GM19455 (cell line): ENCODE measurements at regions not wholly inside any gene's neighbourhood (a gene's known extent, or its start where the extent isn't known, plus 50 kb on each side); places are given as distances from the start of the nearest gene placed in this dataset.

Source experiments
- ATAC-seq: cut with Tn5 transposase; IDR thresholded peaks from one replicate; pipeline ENCODE4 v1.9.1; 2021; ENCODE audit not compliant: unreplicated experiment

DNA sequence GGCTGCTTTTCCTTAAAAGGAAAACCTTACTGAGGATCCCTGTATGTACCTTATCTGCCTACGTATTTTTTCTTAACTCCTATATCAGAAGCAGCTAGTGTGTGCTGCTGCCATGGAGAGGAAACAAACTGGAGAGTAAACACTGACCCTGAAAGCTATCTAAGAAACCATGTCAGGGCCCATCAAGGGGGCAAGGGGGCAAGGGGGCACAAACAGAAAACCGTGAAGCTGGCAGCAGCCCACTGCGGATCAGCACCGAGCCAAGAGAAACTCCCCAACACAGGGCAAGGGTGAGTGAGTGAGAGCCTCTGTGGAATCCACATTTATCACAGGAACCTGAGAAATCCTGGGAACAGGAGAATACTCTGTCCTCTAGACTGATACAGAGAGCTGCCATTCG lies 1204.2 kb downstream of the PCDH18 start:
- no peak for ATAC-seq

DNA sequence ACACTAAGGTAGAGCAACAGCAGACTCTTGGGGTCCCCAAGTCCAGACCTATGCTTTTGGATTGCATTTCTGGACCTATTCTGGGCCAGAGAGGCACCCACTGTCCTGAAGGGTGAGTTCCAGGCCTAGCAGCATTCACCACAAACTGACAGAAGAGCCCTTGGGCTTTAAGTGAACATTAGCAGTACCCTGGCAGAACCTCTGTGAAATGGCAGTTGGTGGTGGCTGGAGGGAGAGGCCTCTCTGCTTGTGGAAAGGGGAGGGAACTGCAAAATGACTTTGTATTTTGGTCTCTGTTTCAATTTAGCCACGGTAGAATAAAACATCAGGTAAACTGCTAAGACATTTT lies 1211.9 kb downstream of the PCDH18 start:
- ATAC-seq: no peak

DNA sequence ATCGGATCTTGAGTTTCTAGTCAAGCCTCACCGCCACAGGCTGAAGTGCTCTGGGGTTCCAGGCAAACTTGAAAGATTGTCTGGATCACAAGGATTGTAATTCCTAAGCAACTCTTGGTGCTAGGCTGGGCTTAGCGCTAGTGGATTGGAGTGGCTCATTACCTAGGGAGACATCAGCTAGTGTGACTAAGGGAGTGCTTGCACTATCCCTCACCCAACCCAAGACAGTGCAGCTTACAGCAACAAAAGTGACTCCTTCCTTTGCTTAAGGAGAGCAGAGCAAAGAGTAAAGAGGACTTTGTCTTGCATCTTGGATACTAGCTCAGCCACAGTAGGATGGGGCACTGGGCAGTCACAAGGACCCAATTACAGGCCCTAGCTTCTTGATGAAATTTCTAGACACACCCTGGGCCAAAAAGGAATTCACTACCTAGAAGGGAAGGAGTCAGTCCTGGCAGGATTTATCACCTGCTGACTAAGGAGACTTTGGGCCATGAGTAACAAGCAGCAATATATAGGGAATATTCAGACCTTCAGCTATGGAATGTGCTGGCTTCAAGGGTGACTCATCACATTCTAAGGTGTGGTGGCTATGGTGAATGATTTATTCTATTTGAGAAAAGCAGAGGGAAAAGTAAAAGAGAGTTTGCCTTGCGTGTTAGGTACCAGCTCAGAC lies 1212.4 kb downstream of the PCDH18 start:
- ATAC-seq: no peak

DNA sequence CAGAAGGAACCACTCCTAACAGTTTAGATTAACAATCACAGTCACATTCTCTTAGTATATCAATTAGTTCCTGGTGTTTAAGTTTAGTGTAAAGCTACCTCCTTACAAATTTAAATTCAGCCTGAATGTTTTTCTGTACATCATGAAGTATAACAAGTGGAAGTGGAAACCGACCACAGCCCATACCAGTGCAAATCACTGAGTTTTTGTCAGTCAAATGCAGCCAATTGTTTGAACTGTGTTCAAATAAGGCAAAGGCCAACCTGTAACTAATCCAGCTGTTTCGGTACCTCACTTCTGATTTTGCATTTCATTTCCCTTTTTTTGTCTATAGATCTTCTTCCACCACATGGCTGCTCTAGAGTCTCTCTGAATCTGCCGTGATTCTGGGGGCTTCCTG lies 1215.3 kb downstream of the PCDH18 start:
- ATAC-seq: no peak

DNA sequence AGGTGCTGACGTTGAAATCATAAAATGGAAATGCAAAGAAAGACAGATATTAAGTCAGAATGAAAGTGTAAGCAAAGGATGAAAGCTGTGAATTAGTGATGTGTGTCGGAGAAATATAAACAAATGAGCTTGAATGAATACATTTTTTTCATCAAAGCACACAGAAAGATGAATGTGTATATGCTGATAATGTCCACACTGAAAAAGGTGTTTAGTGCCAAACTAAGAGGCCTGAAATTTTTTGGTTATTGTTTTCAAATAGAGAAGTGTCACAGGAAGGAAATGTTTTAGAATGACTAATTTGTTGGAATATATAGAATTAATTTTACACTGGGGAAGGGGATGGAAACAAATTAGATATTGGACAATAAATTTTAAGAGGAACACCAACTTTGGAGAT lies 1217.6 kb downstream of the PCDH18 start:
- no peak for ATAC-seq

DNA sequence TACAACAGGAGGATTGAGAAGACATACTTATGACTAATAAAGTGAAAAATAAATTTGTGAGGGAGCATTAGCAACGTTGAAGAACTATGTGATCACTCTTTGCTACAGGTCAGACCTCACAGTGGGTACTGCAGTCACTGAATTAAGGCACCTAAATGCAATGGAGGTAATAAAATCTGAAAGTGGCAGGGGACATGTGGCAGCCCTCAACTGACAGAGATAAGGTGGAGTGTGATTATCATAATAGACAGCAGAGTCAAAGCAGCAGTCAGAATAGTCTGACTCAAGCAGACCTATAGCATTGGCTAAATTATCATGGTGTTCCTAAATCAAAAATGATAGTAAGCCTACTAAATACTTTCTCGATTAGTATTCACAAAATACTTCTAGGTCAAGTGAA lies 1220.5 kb downstream of the PCDH18 start:
- ATAC-seq: no peak

DNA sequence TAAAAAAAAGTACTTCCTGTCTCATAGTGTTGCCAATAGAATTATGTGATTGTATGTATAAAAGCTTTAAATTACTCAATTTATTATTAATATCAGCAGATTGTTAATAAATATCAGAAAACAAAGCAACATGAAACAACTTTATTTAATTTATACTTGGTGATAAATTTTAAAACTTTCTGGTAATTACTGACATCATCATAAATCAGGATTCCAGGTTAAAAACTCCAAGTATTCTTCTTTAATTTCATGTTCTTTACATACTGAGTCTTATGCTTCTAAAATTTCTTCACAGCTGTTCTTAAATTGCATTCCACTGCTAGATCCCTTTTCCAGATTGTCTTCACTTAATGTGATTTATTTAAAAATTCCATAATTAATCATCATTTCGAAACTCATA lies 1224.5 kb downstream of the PCDH18 start:
- no peak for ATAC-seq

DNA sequence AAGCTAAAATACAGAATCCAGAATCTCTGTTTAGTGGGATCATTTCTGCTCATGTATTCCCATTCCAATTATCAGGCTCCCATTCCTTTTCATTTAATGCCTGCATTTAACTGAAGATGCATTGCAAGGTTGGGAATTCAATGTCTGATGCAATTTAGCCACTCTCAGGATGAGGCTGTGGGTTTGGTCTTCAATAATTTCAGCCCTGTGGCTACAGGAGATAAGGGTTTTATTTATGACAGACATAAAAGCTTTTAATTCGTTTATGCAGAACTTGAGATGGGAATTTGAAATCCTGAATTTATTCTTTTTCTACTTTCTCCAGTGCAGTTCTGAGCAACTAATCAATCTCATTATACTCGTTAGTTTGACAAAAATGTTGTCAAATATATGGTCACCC lies 1225.9 kb downstream of the PCDH18 start:
- ATAC-seq: no peak

DNA sequence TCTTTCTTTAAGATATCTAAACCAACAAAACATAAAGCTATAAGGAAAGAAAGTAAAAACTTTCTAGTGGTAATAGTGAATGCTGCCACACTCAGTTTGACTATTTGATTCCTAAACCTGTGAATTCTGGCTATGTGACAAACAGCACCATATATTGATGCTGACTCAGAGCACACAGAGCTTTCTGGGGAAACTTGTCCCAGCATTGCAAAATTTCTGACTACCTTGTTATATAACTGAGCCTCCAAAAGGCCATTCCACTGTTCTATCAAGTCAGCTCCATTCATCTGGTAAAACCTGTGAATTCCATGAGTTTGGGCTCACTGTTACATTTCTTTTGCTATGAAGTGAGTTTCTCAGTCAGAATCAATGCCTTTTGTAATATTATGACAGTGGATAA lies 1229.7 kb downstream of the PCDH18 start:
- ATAC-seq: no peak

DNA sequence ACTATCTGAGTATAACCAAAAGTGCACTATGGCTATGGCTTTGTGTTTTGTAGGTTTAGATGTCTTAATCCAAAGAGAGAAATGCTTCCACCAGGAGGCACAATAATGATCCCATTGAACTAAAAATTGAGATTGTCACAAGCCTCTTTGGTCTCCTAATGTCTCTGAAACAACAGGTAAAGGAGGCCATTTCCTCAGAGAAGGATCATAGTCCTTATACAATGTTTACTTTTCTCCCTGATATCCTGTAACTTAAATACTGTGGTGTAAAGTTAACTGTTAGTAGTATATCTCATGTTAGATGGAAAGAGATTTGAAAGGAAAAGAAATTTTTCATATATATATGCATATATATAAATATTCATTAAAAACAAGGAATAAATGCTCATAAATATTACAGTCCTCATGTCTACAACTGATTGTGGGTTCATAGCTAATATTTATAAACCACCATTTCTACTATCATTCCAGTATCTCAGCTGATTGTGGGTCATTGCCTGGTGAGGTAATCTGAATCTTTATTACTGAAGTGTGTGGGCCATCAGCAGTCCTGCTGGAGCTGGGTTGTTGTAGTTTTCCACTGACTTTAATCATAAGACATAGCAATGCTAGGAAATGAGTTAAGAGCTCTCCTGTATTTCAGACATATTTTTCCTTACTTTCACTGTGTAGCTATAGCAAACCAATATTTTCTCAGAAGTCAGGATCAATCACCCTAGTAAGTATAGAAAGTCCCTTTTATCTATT lies 1230.4 kb downstream of the PCDH18 start:
- ATAC-seq: no peak

DNA sequence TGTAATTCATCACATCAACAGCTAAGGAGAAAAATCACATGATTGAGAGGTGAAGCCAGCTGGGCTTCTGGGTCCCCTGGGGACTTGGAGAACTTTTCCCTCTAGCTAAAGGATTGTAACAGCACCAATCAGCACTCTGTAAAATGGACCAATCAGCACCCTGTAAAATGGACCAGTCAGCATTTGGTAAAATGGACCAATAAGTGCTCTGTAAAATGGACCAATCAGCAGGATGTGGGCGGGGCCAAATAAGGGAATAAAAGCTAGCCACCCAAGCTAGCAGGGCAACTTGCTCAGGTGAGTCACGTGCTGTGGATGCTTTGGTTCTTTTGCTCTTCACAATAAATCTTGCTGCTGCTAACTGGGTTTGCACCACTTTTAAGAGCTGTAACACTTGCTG lies 1248.3 kb downstream of the PCDH18 start:
- no peak for ATAC-seq

DNA sequence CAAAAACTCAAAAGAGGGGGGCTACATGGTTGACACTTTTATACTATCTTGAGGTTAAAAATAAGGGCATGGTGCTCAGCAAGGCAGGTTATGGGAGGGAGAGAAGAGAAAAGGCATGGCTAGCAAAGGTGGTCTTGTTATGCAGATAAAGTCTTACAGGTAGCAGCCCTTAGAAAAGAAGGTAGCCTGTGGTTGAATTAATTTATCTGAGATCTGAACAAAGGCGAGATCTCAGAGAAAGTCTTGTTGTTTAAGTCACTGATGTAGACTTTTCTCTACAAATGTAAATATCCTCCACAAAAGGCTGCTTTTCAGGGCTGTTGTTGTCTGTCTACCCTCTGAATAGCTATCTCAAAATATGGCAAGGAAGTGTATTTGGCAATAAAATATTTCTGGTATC lies 1250.4 kb downstream of the PCDH18 start:
- no peak for ATAC-seq

DNA sequence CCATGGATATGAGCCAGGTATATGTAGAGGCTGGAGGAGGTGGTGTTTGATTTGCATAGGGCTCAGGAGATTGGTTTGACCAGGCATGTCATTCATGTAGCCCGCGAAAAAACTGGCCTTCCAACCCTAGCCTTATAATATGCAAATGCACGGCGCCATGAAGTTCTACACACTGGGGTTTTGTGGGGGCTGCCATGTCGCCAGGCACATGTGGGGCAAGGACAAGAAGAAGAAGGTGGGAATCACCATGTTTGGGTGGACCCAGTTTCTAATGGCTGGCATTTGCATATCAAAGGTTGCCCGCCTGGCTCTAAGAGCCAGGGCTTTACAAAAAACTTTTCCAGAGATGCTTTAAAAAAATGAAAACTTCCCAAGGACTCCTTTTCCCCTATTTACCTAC lies 1251.0 kb downstream of the PCDH18 start:
- ATAC-seq: no peak

DNA sequence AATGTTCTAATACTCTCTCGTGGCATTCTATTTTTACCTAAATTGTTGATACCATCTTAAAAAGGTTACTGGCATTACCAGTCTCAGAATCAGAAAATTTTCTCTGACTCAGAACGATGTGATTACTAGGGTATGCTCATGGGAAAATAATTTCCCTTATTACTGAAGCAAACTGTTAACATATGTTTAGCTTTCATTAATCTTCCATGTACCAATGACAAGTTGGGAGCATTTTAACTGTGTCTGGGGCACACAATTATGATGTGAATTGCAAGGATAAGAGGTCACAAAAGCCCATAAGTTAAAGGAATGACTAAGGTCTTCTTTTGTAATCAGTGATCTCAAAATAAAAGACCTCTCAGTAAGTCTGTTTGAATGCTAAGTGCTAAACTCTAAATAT lies 1254.6 kb downstream of the PCDH18 start:
- ATAC-seq: no peak

DNA sequence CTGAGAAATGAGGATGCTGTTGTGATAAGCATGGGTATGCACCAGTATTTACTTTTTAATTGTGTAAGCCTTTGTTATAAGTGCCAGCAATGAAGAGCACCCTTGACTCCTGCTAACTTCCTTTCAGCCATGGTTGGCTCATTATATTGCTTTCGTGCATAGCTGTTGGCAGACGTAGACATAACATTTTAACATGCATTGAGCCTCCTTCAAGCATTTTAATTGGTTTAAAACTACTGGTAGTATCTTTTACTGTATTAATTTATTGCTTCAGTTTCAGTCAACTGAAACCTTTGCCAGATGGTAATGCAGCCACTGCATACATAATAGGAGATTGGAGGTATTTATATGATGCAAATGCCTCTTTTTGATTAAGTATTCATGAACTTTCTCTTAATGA lies 1285.4 kb downstream of the PCDH18 start:
- ATAC-seq: no peak

DNA sequence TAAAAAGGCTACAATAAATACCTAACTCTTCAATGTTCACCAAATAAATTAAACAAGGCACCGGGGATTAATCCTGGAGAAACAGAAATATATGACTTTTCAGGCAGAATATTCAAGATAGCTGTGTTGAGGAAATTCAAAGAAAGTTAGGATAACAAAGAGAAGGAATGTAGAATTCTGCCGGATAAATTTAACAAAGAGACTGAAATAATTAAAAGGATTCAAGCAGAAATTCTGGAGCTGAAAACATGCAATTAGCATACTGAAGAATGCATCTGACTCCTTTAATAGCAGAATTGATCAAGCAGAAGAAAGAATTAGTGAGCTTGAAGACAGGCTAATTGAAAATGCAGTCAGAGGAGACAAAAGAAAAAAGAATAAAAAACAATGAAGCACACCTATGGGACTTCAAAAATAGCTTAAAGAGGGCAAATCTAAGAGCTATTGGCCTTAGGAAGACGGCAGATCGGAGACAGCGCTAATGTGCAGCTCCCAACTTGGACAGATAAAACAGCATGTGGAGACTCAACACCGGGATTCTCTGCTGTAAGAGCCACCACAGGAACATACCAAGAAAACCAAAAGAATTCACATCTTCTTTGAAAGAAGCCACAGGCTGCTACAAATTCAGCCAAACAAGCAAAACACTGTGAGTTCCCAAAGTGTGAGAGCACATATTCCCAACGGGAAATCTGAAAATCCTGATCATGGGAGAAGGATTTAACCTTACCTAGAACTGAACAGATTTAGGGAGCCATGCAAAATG lies 1290.9 kb downstream of the PCDH18 start:
- no peak for ATAC-seq

DNA sequence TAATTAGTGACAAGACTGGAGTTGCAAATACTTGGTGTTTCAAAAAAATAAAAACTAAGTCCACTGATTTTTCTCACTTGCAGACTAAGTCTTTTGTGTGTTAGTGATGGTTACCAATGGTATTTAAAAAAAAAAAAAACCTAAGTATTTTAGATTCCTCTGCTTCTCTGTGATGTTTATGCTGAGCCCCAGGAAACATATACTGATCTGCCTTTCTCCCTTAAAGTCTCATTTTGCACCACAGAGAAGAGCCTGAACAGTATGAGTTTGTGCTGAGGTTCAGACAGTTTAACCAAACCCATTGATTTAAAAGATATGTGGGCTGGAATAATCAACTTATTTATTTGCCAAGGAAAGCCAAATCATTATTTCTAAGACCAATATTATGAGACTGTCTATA lies 1305.0 kb downstream of the PCDH18 start:
- no peak for ATAC-seq

DNA sequence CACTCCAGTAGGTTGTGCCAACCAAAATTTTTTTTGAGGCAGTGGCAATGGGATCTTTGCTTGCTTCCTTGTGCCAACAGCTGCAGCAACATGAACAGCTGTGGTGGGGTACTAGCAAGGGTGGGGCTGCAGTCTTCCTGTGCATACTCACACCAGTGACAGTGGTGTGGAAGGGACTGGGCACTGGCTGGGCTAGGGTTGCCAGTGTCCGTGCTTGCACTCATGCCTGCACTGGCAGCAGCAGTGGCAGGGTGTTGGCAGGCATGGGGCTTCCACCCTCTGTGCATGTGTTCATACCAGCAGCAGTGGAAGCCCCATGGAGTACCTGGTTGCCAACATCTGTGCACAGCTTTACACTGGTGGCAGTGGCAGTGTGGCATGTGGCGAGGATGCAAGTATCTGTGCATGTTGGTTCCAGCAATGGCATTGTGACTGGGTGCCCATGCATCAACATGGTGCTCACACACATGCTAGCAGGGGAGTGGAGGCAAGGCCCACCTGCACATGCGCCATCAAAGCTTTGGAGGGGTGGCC lies 1312.6 kb downstream of the PCDH18 start:
- ATAC-seq: no peak

DNA sequence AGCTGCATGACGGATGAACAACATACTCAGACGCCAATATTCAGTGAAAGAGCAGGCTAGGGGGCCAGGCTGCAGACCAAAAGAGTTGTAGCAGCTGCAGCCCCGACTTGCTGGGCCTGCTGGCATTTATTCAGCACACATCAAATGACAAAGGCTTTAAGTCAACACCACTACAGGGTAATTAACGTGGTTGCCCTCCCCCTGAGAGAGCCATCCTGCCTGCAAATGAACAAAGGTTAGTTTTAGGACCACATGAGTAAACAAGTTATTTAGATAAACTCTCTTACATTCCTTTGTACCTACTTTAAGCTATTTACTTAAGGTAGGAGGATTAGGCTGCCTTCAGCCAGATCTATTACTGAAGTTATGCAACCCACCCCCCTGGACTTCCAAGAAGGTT lies 1329.1 kb downstream of the PCDH18 start:
- ATAC-seq: no peak

DNA sequence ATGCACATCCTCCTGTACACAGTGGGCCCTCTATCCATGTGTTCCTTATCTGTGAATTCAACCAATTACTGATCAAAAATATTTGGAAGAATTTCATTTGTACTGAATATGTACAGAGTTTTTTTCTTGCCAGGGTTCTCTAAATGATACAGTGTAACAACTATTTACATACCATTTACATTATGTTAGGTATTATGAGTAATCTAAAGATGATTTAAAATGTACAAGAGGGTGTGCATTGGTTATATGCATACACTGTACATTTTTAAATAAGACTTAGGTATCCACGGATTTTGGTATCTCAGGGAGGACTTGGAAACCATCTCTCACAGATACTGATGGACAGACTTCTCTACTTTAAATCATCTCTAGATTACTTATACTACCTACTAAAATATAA lies 1333.9 kb downstream of the PCDH18 start:
- no peak for ATAC-seq

DNA sequence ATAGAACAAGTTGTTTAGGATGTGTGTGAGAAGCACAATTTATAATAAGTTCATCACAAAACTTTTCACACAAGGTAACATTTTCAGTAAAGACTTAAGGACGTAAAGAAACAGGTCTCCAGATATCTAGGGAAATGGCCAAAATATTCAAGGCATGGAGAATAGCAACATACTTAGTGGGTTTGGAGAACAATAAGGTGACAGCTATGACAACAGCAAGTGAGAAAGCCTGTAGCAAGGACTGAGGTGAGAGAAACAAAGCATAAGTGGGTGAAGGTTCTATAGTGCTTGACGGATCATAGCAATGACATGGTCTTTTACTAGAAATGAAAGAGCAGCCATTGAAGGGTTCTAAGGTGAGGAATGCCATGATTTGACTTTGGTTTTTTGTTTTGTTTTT lies 1337.3 kb downstream of the PCDH18 start:
- ATAC-seq: no peak

DNA sequence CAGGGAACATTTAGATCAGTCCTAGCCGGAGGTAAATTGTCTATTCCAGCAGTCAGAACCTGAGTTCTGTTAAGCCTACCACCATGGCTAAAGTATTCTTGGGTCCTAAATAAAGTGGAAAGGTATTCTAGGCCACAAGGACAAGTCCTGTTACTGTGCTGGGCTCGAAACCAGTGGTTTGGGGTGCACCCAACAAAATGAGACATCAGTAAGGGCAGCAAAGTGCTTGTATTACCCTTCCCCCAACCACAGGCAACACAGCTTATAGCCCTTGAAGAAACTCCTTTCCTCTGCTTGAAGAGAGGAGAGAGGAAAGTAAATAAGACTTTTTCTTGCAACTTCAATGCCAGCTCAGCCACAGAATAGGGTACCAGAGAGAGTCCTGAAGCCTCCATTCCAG lies 1345.6 kb downstream of the PCDH18 start:
- no peak for ATAC-seq
